Testis (tissue), 2 donors: ENCODE measurements at regions not wholly inside any gene's neighbourhood (a gene's known extent, or its start where the extent isn't known, plus 50 kb on each side); places are given as distances from the start of the nearest gene placed in this dataset.

Source experiments
- DNase-seq: peaks from one replicate; pipeline ENCODE4 v3.0.0-alpha.2; 2019
- H3K27ac ChIP-seq, 2 donors: fragments of 200-600 bp; sonication (generic); one replicate each; pipeline ENCODE4 v1.5.1; 2019
- H3K27me3 ChIP-seq: fragments of 200-600 bp; sonication (generic); one replicate; pipeline ENCODE4 v1.5.1; 2019
- H3K36me3 ChIP-seq: fragments of 200-600 bp; sonication (generic); one replicate; pipeline ENCODE4 v1.5.1; 2017; ENCODE audit warnings: low read depth; ENCODE audit errors: missing control alignments
- H3K4me1 ChIP-seq: fragments of 200-600 bp; sonication (generic); one replicate; pipeline ENCODE4 v1.5.1; 2019
- H3K4me3 ChIP-seq, 2 donors: fragments of 200-600 bp; sonication (generic); one replicate each; pipeline ENCODE4 v1.5.1; 2017 to 2019
- H3K9me3 ChIP-seq: fragments of 200-600 bp; sonication (generic); one replicate; pipeline ENCODE4 v1.5.1; 2017
- POLR2A ChIP-seq: fragments of 450-650 bp; IDR thresholded peaks from one replicate; pipeline ENCODE4 v1.6.1; 2017; ENCODE audit warnings: antibody characterized with exemption, mild to moderate bottlenecking, moderate library complexity
- WGBS, 2 donors: methylation state at CpG; one replicate each; pipeline ENCODE4 v1.1.5; 2018; 5-methylcytosine and 5-hydroxymethylcytosine counted together
- intact Hi-C: fragments of 100-400 bp; cut with DNase I; formaldehyde crosslinking; loops from one replicate; pipeline ENCODE4 v1.15.1; 2023; ENCODE audit warnings: low total_unique reads
- TF ChIP-seq, protein P1 (sequence below), 3 experiments: fragments of 450-650 bp in 2 of 3; fragments of 200-600 bp in 1 of 3; sonication (generic) in 1 of 3; IDR thresholded peaks; one replicate each; pipeline ENCODE4 v1.5.1; 2016 to 2019; ENCODE audit warnings: antibody characterized with exemption in 3 of 3, mild to moderate bottlenecking in 2 of 3, moderate library complexity in 1 of 3

DNA sequence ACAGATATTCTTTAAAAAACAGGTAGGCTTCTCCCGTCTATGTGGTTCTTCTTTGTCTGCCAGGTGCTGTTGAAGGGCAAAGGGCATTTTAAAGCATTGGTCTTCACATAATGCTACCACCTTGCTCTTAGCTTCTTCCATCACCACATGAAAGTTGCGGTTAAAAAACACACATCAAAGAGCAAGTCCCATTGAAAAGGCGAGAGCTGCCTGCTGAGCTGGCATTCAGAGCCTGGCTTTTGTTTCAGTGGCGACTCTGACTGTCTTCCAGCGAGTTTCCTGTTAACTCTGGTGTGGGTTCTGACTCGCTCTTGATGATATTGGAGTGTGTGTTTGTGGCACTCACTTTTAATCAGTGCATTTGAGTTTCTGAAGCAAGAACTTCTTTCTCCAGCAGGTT lies 624.9 kb upstream of the FANCL start:
- Histone ChIP-seq H3K27me3 (no peaks in the 10 kb centered on the region), H3K27ac (no peak overlapping the region), H3K4me3 (no peak overlapping the region), H3K36me3 (no peaks in the 10 kb centered on the region), H3K9me3 (no peaks in the 10 kb centered on the region), H3K4me1 (no peaks in the 10 kb centered on the region)
- DNase-seq = no peak
- TF ChIP-seq, protein P1, sequence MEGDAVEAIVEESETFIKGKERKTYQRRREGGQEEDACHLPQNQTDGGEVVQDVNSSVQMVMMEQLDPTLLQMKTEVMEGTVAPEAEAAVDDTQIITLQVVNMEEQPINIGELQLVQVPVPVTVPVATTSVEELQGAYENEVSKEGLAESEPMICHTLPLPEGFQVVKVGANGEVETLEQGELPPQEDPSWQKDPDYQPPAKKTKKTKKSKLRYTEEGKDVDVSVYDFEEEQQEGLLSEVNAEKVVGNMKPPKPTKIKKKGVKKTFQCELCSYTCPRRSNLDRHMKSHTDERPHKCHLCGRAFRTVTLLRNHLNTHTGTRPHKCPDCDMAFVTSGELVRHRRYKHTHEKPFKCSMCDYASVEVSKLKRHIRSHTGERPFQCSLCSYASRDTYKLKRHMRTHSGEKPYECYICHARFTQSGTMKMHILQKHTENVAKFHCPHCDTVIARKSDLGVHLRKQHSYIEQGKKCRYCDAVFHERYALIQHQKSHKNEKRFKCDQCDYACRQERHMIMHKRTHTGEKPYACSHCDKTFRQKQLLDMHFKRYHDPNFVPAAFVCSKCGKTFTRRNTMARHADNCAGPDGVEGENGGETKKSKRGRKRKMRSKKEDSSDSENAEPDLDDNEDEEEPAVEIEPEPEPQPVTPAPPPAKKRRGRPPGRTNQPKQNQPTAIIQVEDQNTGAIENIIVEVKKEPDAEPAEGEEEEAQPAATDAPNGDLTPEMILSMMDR (IDR thresholded peaks at IDR 0.05) = no peak
- TF ChIP-seq POLR2A = no peak
- intact Hi-C loops = no loop called here
- WGBS, 2 donors = 48 to 52% methylated on average over 6 of the region's 6 CpGs

- H3K4me3 ChIP-seq = no peak overlapping the region
- intact Hi-C loops = no loop called here
- H3K9me3 ChIP-seq = no peaks in the 10 kb centered on the region
- H3K4me1 ChIP-seq = no peaks in the 10 kb centered on the region
- no peaks in the 10 kb centered on the region for H3K36me3 ChIP-seq
- H3K27ac ChIP-seq = no peak overlapping the region
- TF ChIP-seq, protein P1 (IDR thresholded peaks at IDR 0.05) = no peak
- no peak for TF ChIP-seq POLR2A
- DNase-seq = no peak
- 80 to 95% methylated on average over 1 of the region's 1 CpG for WGBS, 2 donors
- no peaks in the 10 kb centered on the region for H3K27me3 ChIP-seq
These were observed 624.3 kb upstream of the FANCL start for GRCh38 chr2:58865436-58865835.

DNA sequence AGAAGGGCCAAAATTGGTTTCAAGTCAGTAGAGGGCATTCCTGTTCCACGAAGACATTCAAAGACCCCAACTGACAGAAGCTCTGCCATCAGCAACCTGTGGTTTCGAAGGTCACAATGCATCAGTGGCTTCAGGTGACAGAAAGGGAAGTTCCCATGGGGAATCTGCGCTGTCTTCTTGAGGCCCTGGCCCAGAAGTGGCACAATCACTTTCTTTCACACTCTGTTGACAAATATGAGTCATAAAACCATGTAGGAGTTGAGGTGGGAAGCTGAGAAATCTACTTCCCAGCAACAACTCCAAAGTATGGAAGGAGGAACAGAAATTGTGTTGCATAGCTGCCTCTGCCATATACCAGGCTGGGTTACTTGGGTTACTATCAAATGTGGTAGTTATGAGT lies 621.1 kb upstream of the FANCL start:
- WGBS, 2 donors = 83 to 91% methylated on average over 3 of the region's 3 CpGs
- H3K27me3 ChIP-seq = no peaks in the 10 kb centered on the region
- H3K27ac ChIP-seq = no peak overlapping the region
- no peak for DNase-seq
- TF ChIP-seq POLR2A = no peak
- TF ChIP-seq, protein P1 (IDR thresholded peaks at IDR 0.05) = no peak
- H3K36me3 ChIP-seq = no peaks in the 10 kb centered on the region
- H3K9me3 ChIP-seq = no peaks in the 10 kb centered on the region
- H3K4me1 ChIP-seq = no peaks in the 10 kb centered on the region
- no peak overlapping the region for H3K4me3 ChIP-seq
- intact Hi-C loops = no loop called here

- TF ChIP-seq, protein P1 (IDR thresholded peaks at IDR 0.05) = no peak
- no peak for TF ChIP-seq POLR2A
- intact Hi-C loops = no loop called here
- H3K36me3 ChIP-seq = no peaks in the 10 kb centered on the region
- 67% methylated on average over 1 of the region's 1 CpG for whole genome bisulfite sequencing, 2 donors
- H3K9me3 ChIP-seq = no peaks in the 10 kb centered on the region
- H3K27ac ChIP-seq = no peak overlapping the region
- no peak overlapping the region for H3K4me3 ChIP-seq
- no peaks in the 10 kb centered on the region for H3K4me1 ChIP-seq
- no peaks in the 10 kb centered on the region for H3K27me3 ChIP-seq
- no peak for DNase-seq
These were observed 619.5 kb upstream of the FANCL start for GRCh38 chr2:58860586-58860985.

GRCh38 chr2:58856100-58856499 lies 615.0 kb upstream of the FANCL start:
- H3K27me3 ChIP-seq = no peaks in the 10 kb centered on the region
- H3K4me3 ChIP-seq = no peak overlapping the region
- TF ChIP-seq, protein P1 (IDR thresholded peaks at IDR 0.05) = no peak
- TF ChIP-seq POLR2A = no peak
- no peaks in the 10 kb centered on the region for H3K36me3 ChIP-seq
- H3K4me1 ChIP-seq = no peaks in the 10 kb centered on the region
- no peak overlapping the region for H3K27ac ChIP-seq
- intact Hi-C loops = no loop called here
- WGBS, 2 donors = 83 to 88% methylated on average over 6 of the region's 6 CpGs
- no peak for DNase-seq
- no peaks in the 10 kb centered on the region for H3K9me3 ChIP-seq
